GM21423 (cell line): ENCODE measurements at regions not wholly inside any gene's neighbourhood (a gene's known extent, or its start where the extent isn't known, plus 50 kb on each side); places are given as distances from the start of the nearest gene placed in this dataset.
"Not testable (repeated sequence)": the region's sequence is repeated elsewhere in the genome, so short reads cannot be mapped to it uniquely, and the experiment has no call there.

Source experiments
- ATAC-seq: cut with Tn5 transposase; IDR thresholded peaks from one replicate; pipeline ENCODE4 v1.9.1; 2021; ENCODE audit warnings: mild to moderate bottlenecking, moderate library complexity; ENCODE audit not compliant: unreplicated experiment

GRCh38 chr10:42192450-42192849, 445.9 kb downstream of the ZNF33B start:
- not testable (repeated sequence) for ATAC-seq

GRCh38 chr10:42187501-42188195, 450.7 kb downstream of the ZNF33B start:
- not testable (repeated sequence) for ATAC-seq

- ATAC-seq = not testable (repeated sequence)
Measured at GRCh38 chr10:42177793-42178689, 460.3 kb downstream of the ZNF33B start.

- no peak for ATAC-seq
Measured at GRCh38 chr10:42177077-42177792, 461.1 kb downstream of the ZNF33B start.

- ATAC-seq = no peak
Measured at GRCh38 chr10:42150428-42151061, 487.8 kb downstream of the ZNF33B start.

- ATAC-seq = no peak
Measured at GRCh38 chr10:42149722-42150427, 488.5 kb downstream of the ZNF33B start.

- ATAC-seq = no peak
Measured at GRCh38 chr10:42149027-42149700, 489.2 kb downstream of the ZNF33B start.

- not testable (repeated sequence) for ATAC-seq
Measured at GRCh38 chr10:42146165-42146564, 492.2 kb downstream of the ZNF33B start.

- ATAC-seq = not testable (repeated sequence)
Measured at GRCh38 chr10:42138023-42138422, 500.3 kb downstream of the ZNF33B start.

- no peak for ATAC-seq
Measured at GRCh38 chr10:42113158-42113450, 525.3 kb downstream of the ZNF33B start.

- ATAC-seq = no peak
Measured at GRCh38 chr10:42112331-42113157, 525.8 kb downstream of the ZNF33B start.

GRCh38 chr10:42111661-42112330, 526.6 kb downstream of the ZNF33B start:
- no peak for ATAC-seq

- ATAC-seq = no peak
Measured at GRCh38 chr10:42111076-42111475, 527.3 kb downstream of the ZNF33B start.
